Vagina (tissue), 2 donors: ENCODE measurements at regions not wholly inside any gene's neighbourhood (a gene's known extent, or its start where the extent isn't known, plus 50 kb on each side); places are given as distances from the start of the nearest gene placed in this dataset.

Experiments used
- CTCF ChIP-seq, 3 experiments: fragments of 450-650 bp in 2 of 3; fragments of 200-600 bp in 1 of 3; sonication (generic) in 1 of 3; IDR thresholded peaks; one replicate each; pipeline ENCODE4 v1.5.1; 2017 to 2019; ENCODE audit warnings: antibody characterized with exemption in 3 of 3, mild to moderate bottlenecking in 2 of 3, moderate library complexity in 2 of 3
- POLR2A ChIP-seq, 2 donors: fragments of 450-650 bp; IDR thresholded peaks; one replicate each; pipeline ENCODE4 v1.6.1; 2017; ENCODE audit warnings: antibody characterized with exemption in 2 of 2, mild to moderate bottlenecking in 2 of 2, moderate library complexity in 2 of 2

DNA sequence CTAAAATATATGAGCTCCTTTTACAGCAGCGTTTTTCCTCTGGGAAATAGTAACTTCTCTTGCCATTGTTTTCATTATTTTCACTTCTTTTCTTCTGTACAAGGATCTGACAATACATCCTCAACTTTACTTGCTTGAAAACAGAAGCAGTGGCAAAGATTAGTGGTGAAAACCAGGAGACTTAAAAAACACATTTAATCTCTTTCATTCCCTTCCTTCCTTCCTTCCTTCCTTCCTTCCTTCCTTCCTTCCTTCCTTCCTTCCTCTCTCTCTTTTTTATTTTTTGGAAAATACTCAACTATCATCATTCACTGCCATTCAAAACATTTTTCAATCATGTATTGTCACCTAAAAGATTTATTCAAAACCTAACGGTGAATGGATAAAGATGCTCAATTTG, 1411.4 kb downstream of the NCAM2 start:
- TF ChIP-seq POLR2A (IDR thresholded peaks at IDR 0.05) (no peak), CTCF (IDR thresholded peaks at IDR 0.05) (no peak)
